Fibroblast of mammary gland (primary cell): ENCODE measurements at regions not wholly inside any gene's neighbourhood (a gene's known extent, or its start where the extent isn't known, plus 50 kb on each side); places are given as distances from the start of the nearest gene placed in this dataset.
"Not testable (repeated sequence)": the region's sequence is repeated elsewhere in the genome, so short reads cannot be mapped to it uniquely, and the experiment has no call there.

ENCODE experiments used
- DNase-seq: peaks from one replicate; pipeline ENCODE4 v3.0.0-alpha.2; 2010; ENCODE audit warnings: low read depth
- H3K4me3 ChIP-seq: 2 replicates; pipeline ENCODE4 v1.5.1; 2011; ENCODE audit warnings: low read depth, mild to moderate bottlenecking, low read length, moderate library complexity; ENCODE audit not compliant: control insufficient read depth

DNA sequence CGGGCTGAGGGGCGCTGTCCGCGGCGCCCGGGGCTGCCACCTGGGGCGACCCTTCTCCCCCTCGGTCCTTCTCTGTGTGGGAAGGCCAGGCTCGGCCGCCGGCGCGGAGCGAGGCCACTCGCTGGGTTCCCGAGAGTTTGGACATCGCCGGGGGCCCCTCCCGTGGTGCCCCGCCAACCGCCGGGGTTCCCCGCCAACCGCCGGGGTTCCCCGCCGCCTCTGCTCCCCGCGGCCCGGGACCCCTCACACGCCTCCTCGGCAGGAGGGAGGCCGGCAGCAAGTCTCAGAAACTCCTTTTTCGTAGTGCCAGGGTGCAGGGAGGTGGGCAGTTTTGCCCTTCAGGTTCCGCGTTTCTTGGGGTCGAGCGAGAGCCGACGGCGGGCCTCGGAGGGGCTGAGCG lies 83.9 kb upstream of the NBPF19 start:
- peak overlapping the region; percentile 33 for H3K4me3 ChIP-seq
- not testable (repeated sequence) for DNase-seq

DNA sequence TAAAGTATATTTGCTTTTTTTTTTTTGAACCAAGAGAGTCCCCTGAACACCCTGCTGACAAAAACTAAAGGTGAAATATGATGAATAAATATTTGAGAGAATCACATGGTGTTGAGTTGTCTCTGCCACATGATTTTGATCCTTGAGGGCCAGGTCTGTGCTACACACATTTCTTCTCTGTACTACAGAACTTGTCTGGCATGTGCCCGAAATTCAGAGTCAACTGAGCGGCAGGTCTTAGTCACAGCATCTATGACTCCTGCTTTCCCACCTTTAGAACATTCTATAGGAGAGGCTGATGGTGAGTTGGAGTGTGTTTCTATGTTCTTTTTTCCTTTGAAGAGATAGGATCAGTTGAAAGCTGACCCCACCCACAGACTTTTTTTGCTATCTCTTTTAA lies 79.0 kb upstream of the NBPF19 start:
- not testable (repeated sequence) for H3K4me3 ChIP-seq, DNase-seq

DNA sequence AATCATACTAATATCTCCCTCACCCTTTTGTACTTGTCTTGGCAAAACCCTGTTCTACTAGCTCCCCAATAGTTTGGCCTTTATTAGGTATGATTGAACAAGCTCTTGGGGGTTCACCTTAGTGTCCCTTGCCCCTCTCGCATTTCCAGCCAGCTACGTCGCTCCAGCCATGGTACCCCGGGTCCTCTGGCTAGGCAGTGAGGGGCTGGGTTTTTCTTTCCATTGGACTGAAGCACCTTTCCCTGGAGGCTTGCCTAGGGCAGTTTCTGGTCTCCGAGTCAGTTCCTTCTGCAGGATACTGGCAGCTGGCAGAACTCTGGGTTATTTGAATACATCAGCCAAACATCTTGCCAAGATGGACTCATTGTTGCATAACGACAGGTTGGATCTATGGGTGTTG lies 76.3 kb upstream of the NBPF19 start:
- not testable (repeated sequence) for DNase-seq, H3K4me3 ChIP-seq

DNA sequence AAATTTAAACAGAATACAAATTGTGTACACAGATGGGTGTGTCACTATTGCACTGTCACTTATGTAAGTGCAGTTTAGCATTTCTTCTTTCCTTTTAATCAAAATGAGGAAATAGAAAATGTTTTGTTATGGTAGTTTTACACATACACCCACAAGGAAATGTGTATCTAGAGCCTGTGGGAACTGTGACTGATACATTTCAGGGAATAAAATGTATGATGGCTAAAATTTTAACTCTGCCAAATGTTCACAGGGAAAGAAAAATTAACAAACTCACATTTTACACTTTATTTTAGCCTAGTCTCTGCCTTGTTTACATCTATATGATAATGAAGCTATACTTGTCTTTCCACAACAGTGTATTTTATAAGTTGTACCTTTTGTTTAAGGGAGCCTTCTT lies 66.4 kb upstream of the NBPF19 start:
- not testable (repeated sequence) for H3K4me3 ChIP-seq, DNase-seq

DNA sequence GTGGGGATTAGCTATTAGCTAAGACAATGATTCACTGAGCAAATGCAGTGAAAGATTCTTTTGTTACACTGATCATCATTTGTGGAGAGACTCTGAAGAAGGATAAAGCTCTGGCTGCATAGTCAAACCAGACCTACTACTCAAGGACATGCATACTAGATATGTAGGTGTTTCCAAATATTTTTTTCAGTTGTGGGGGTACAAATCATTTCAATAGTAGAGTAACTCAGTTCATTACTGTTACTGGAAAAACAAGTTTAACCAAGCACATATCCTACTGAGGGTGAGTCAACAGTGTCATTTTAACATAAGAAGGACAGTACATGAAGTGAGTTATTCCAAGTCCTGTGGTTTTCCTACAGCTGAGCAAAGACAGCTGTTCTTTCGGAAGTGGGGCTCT lies 59.5 kb upstream of the NBPF19 start:
- H3K4me3 ChIP-seq, DNase-seq: not testable (repeated sequence)

DNA sequence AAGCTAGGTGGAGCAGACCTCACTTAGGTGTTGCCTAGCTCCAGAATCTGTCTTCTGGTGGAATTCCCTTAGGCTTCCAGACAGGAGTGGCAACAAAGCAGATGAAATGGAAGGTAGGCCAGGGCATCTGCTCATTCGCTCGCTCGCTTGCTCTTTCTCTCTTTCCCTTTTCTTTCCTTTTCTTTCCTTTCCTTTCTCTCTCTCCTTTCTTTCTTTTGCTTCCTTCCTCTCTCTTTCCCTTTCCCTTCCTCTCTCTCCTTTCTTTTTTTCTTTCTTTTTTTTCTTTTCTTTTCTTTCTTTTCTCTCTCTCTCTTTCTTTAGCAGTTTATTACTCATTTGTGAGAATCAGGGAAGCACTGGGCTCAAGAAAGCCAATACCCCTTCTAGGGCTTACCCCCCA lies 56.1 kb upstream of the NBPF19 start:
- H3K4me3 ChIP-seq, DNase-seq: not testable (repeated sequence)

DNA sequence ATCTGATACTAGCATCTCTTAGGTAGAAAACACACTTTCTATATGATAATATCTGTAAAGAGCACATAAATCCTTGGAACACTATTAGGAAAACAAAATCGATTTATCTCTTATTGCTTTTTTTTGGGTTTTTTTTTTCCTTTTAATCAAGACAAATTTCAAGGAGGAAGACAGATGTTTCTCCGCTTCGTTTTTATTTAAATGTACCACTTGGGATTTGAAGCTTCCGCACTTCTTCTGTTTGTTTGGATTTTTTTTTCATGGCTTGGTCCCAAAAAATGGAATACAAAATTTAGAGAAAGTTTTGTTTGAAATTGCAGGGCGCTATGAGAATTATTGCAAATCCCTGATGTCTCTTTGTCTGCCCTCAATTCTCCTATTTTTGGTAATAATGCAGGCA lies 51.7 kb upstream of the NBPF19 start:
- peak; percentile 4 for DNase-seq
- H3K4me3 ChIP-seq: not testable (repeated sequence)
